OCI-LY7 (cell line): ENCODE measurements at regions not wholly inside any gene's neighbourhood (a gene's known extent, or its start where the extent isn't known, plus 50 kb on each side); places are given as distances from the start of the nearest gene placed in this dataset.

Source experiments
- BruUV-seq: library from RNA; stranded (reverse); fragments of 400-500 nt; replicated peaks from 2 replicates; lab custom pipeline; 2021; lab: Mats Ljungman, UMichigan
- CTCF ChIA-PET: fragments of 300-600 bp; sonication (Branson Sonifier 250); formaldehyde crosslinking; loops from one replicate; lab custom pipeline; 2022; ENCODE audit warnings: antibody characterized with exemption; ENCODE audit not compliant: unreplicated experiment; lab: Charles Lee
- POLR2A ChIA-PET: fragments of 300-600 bp; sonication (Branson Sonifier 250); formaldehyde crosslinking; loops from one replicate; lab custom pipeline; 2022; ENCODE audit warnings: antibody characterized with exemption; lab: Charles Lee
- DNase-seq: peaks from one replicate; pipeline ENCODE4 v3.0.0-alpha.2; 2015; ENCODE audit warnings: low spot score
- H2AFZ ChIP-seq: fragments of 200-600 bp; sonication (generic), shearing (Covaris generic); 2 replicates; pipeline ENCODE4 v1.6.1; 2014; ENCODE audit warnings: mild to moderate bottlenecking, antibody characterized with exemption, low read length, moderate library complexity
- H3K27ac ChIP-seq: fragments of 200-600 bp; sonication (generic); 2 replicates; pipeline ENCODE4 v1.5.1; 2014; ENCODE audit warnings: mixed run types, low read depth, mild to moderate bottlenecking, moderate library complexity, low read length, inconsistent platforms; ENCODE audit not compliant: poor library complexity, severe bottlenecking
- H3K36me3 ChIP-seq: fragments of 200-600 bp; sonication (generic); 2 replicates; pipeline ENCODE4 v1.6.1; 2014; ENCODE audit warnings: mild to moderate bottlenecking, antibody characterized with exemption, low read length, moderate library complexity, mixed read lengths; ENCODE audit not compliant: insufficient read depth
- H3K4me1 ChIP-seq: fragments of 200-600 bp; sonication (generic); 2 replicates; pipeline ENCODE4 v1.5.1; 2014; ENCODE audit warnings: mild to moderate bottlenecking, low read length; ENCODE audit not compliant: insufficient read depth, poor library complexity, severe bottlenecking
- H3K4me2 ChIP-seq: fragments of 200-600 bp; sonication (generic); 2 replicates; pipeline ENCODE4 v1.6.1; 2014; ENCODE audit warnings: mild to moderate bottlenecking, low read length
- H3K4me3 ChIP-seq: fragments of 200-600 bp; sonication (generic); 2 replicates; pipeline ENCODE4 v1.5.1; 2014; ENCODE audit warnings: mild to moderate bottlenecking, low read depth, low read length; ENCODE audit not compliant: poor library complexity, severe bottlenecking
- H3K79me2 ChIP-seq: fragments of 200-600 bp; sonication (generic); 2 replicates; pipeline ENCODE4 v1.6.1; 2016; ENCODE audit warnings: low read depth, mild to moderate bottlenecking, low read length, moderate library complexity, mixed read lengths; ENCODE audit not compliant: insufficient read depth
- H3K9me2 ChIP-seq: fragments of 200-600 bp; sonication (generic); 2 replicates; pipeline ENCODE4 v1.6.1; 2016; ENCODE audit warnings: mild to moderate bottlenecking, low read length, mixed read lengths; ENCODE audit not compliant: insufficient read depth
- H3K9me3 ChIP-seq: fragments of 200-600 bp; sonication (generic); 2 replicates; pipeline ENCODE4 v1.6.1; 2014; ENCODE audit warnings: mild to moderate bottlenecking, mixed run types, low read length, mixed read lengths
- H4K20me1 ChIP-seq: fragments of 200-600 bp; sonication (generic); 2 replicates; pipeline ENCODE4 v1.6.1; 2014; ENCODE audit warnings: mild to moderate bottlenecking, antibody characterized with exemption, low read length, moderate library complexity, mixed read lengths; ENCODE audit not compliant: insufficient read depth
- EZH2phosphoT487 ChIP-seq: fragments of 200-600 bp; sonication (generic); IDR thresholded peaks from 2 replicates; pipeline ENCODE4 v1.6.1; 2018; ENCODE audit warnings: low read depth, borderline replicate concordance, mild to moderate bottlenecking, mixed run types, antibody characterized with exemption, low read length, moderate library complexity, mixed read lengths
- intact Hi-C: fragments of 100-400 bp; cut with micrococcal nuclease; formaldehyde crosslinking; loops from one replicate; pipeline ENCODE4 v1.10.0; 2022; ENCODE audit not compliant: unreplicated experiment
- TF ChIP-seq, protein P1 (sequence below): fragments of 200-600 bp; sonication (generic); conservative IDR thresholded peaks from 2 replicates; pipeline ENCODE4 v1.5.1; 2014; ENCODE audit warnings: mild to moderate bottlenecking, antibody characterized with exemption, low read length, moderate library complexity, mixed read lengths

DNA sequence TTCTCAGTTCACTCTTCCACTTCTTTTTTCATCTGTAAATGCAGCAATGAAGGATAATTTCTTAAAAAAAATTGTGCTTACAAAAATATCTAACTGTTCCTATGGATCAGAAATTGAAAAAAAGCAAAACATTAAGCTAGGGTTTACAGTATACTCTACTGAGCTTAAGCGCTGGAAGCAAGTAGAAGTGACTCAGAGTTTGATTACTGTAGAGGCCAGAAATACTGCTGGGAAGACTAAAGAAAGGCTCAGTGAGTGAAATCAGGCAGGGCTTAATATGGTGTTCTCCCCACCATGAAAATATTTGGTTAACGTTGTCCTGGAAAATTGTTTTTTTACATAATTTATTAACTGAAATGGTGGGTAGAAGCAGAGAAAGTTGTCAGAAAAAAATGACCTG is 1061.8 kb upstream of the GRIA3 start:
- Histone ChIP-seq H3K9me2 (no peaks in the 10 kb centered on the region), H4K20me1 (no peaks in the 10 kb centered on the region), H3K79me2 (no peaks in the 10 kb centered on the region), H3K9me3 (no peaks in the 10 kb centered on the region), H3K4me1 (no peaks in the 10 kb centered on the region), H2AFZ (no peak overlapping the region), H3K27ac (no peak overlapping the region), H3K4me3 (no peak overlapping the region), H3K36me3 (no peaks in the 10 kb centered on the region), H3K4me2 (no peak overlapping the region)
- TF ChIP-seq, protein P1, sequence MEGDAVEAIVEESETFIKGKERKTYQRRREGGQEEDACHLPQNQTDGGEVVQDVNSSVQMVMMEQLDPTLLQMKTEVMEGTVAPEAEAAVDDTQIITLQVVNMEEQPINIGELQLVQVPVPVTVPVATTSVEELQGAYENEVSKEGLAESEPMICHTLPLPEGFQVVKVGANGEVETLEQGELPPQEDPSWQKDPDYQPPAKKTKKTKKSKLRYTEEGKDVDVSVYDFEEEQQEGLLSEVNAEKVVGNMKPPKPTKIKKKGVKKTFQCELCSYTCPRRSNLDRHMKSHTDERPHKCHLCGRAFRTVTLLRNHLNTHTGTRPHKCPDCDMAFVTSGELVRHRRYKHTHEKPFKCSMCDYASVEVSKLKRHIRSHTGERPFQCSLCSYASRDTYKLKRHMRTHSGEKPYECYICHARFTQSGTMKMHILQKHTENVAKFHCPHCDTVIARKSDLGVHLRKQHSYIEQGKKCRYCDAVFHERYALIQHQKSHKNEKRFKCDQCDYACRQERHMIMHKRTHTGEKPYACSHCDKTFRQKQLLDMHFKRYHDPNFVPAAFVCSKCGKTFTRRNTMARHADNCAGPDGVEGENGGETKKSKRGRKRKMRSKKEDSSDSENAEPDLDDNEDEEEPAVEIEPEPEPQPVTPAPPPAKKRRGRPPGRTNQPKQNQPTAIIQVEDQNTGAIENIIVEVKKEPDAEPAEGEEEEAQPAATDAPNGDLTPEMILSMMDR = no peak
- no peak for TF ChIP-seq EZH2phosphoT487
- ChIA-PET CTCF (no interaction called here), POLR2A (no interaction called here)
- DNase-seq = no peak
- no TSS peak for BruUV-seq
- intact Hi-C loops = no loop called here

GRCh38 chrX:122133478-122133877 is 1050.6 kb upstream of the GRIA3 start:
- no peak overlapping the region for H3K4me3 ChIP-seq
- TF ChIP-seq, protein P1 = no peak
- TF ChIP-seq EZH2phosphoT487 = no peak
- intact Hi-C loops = no loop called here
- H3K9me3 ChIP-seq = no peaks in the 10 kb centered on the region
- POLR2A ChIA-PET = no interaction called here
- no peaks in the 10 kb centered on the region for H3K9me2 ChIP-seq
- DNase-seq = no peak
- CTCF ChIA-PET = no interaction called here
- no peak overlapping the region for H3K27ac ChIP-seq
- no peaks in the 10 kb centered on the region for H3K36me3 ChIP-seq
- H3K4me2 ChIP-seq = no peak overlapping the region
- H3K79me2 ChIP-seq = no peaks in the 10 kb centered on the region
- no peaks in the 10 kb centered on the region for H3K4me1 ChIP-seq
- BruUV-seq = no TSS peak
- no peaks in the 10 kb centered on the region for H4K20me1 ChIP-seq
- H2AFZ ChIP-seq = no peak overlapping the region

DNA sequence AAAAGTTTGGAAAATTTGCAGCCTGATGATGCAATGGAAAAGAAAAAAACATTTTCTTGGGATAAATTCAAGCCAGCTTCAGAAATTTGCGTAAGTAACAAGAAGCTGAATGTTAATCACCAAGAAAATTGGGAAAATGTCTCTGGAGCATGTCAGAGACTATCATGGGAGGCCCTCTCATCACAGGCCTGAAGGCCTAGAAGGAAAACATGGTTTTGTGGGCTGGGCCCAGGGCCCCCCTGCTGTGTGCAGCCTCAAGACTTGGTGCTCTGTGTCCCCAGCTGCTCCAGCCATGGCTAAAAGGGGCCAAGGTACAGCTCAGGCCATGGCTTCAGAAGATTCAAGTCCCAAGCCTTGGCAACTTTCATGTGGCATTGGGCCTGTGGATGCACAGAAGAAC is 1049.8 kb upstream of the GRIA3 start:
- H3K79me2 ChIP-seq = no peaks in the 10 kb centered on the region
- DNase-seq = no peak
- no peaks in the 10 kb centered on the region for H3K36me3 ChIP-seq
- no peaks in the 10 kb centered on the region for H3K4me1 ChIP-seq
- POLR2A ChIA-PET = no interaction called here
- H3K9me2 ChIP-seq = no peaks in the 10 kb centered on the region
- H2AFZ ChIP-seq = no peak overlapping the region
- TF ChIP-seq, protein P1 = no peak
- TF ChIP-seq EZH2phosphoT487 = no peak
- CTCF ChIA-PET = no interaction called here
- intact Hi-C loops = no loop called here
- H3K9me3 ChIP-seq = no peaks in the 10 kb centered on the region
- no peaks in the 10 kb centered on the region for H4K20me1 ChIP-seq
- no TSS peak for BruUV-seq
- H3K4me3 ChIP-seq = no peak overlapping the region
- no peak overlapping the region for H3K27ac ChIP-seq
- H3K4me2 ChIP-seq = no peak overlapping the region
